Glomerular visceral epithelial cell (primary cell): ENCODE measurements at regions not wholly inside any gene's neighbourhood (a gene's known extent, or its start where the extent isn't known, plus 50 kb on each side); places are given as distances from the start of the nearest gene placed in this dataset.

ENCODE experiments used
- DNase-seq: peaks from one replicate; pipeline ENCODE4 v3.0.0-alpha.2; 2016; ENCODE audit errors: extremely low spot score

- DNase-seq = no peak
These were observed 192.3 kb upstream of the MAF start for GRCh38 chr16:79792664-79793351.

- no peak for DNase-seq
These were observed 191.5 kb upstream of the MAF start for GRCh38 chr16:79792076-79792475.

DNA sequence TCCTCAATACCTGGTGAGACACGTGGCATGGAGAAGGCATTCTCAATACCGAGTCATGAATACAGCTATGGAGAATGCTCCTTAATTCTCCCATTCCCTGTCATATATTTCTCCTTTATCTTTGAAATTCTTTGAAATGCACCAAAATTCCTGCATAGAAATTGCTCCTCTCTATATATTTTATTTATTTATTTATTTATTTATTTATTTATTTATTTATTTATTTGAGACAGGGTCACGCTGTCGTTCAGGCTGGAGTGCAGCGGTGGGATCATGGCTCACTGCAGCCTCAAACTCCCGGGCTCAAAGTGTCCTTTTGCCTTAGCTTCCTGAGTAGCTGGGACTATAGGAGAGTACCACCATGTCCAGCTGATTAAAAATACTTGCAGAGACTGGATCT, 190.3 kb upstream of the MAF start:
- DNase-seq = no peak

- no peak for DNase-seq
These were observed 188.4 kb upstream of the MAF start for GRCh38 chr16:79788949-79789348.

DNA sequence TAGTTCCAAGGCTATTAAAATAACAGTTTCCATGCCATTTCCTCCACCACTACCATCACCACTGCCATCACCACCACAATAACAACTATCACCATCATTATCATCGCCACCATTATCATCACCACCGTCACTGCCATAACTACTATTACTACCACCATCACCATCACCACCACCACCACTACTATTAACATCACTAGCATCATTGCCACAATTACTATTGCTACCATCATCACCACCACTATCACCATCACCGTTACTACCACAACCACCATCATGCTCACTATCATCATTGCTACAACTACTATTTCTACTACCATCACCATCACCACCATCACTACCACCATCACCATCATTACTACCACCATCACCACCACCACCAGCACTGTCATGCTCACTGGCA, 185.9 kb upstream of the MAF start:
- no peak for DNase-seq

GRCh38 chr16:79784007-79784406, 183.5 kb upstream of the MAF start:
- DNase-seq = no peak

GRCh38 chr16:79777679-79778078, 177.1 kb upstream of the MAF start:
- no peak for DNase-seq

DNA sequence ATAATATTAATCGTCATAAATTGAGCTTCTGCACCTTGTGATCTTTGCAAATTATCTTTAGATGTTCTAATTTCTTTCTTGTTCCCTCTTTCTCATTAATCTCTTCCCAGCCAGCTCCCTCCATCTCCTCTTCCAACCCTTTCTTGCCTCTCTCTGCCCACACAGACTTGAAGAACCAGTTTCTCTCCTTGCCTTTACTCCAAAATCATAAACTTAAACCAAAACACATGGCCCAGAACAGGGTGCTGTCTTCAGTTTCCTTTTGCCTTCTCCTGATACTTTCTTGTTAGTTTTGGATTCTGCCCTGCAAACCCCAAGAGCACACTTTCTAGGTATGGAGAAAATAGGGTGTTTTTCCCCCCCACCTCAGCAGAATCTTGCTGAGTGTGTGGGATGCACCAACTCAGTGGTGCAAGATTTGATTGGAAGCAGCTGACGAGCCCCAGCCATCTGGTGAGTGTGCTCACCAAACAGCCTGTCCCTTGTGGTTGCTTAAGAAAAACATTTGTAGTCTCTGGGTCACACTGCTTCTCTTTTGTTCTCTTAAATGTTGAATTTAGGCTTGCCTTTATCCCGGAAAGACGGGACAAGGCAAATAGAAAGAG, 175.8 kb upstream of the MAF start:
- no peak for DNase-seq

DNA sequence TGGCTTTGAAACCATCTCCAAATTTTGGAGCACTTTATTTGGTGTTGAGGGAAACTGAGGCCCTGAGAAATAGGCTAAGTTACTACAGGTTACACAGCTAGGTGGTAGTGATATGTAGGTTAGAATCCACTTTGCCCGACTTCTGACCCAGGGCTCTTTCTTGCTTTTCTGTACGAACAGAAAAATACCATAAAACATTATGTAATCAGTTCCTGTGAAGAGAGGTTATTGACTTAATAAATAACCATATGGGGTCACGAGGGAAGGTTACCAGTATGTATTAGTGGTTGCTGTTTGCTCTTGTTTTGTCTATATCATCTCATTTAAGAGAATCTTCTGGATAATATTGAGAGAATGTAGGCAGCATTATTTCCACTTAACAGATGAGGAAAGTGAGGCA, 172.2 kb upstream of the MAF start:
- no peak for DNase-seq

- DNase-seq = no peak
These were observed 171.5 kb upstream of the MAF start for GRCh38 chr16:79772048-79772447.

DNA sequence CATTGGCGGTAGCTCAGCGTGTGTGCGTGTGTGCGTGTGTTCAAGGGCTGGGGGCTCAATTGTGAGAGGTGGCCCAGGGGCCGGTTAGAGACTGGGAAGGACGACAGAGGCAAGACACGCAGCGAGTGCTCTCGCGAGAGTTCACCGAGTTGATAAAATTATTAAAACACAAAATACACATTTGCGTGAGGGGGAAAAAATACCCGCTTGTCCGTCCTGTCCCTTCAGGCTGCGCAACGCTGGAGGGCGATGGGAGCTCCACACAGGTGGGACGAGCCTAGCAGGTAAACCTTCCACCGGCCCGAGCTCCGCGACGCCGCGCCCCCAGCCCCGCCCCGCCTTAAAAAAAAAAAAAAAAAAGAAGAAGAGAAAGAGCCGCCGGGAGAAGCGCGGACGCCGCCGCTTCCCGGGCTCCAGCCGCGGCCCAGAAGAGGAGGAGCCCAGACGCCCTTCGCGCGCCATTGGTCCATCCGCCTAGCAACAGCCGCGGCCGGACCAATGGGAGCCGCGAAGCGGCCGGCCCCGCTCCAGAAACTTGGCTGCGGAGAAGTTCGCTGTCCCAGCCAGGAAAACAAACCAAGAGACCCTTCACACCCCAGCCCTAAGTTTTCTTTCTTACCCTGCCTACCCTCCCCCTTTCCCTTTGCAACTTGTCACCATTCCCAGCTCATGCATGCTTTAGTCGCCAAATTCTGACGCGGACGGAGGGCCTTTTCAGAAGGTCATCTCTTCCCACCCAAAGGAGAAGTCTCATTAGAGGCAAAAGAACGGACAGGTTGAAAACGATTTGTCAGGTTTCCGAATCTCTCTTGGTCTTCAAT, 169.9 kb upstream of the MAF start:
- DNase-seq = peak; percentile 89

DNA sequence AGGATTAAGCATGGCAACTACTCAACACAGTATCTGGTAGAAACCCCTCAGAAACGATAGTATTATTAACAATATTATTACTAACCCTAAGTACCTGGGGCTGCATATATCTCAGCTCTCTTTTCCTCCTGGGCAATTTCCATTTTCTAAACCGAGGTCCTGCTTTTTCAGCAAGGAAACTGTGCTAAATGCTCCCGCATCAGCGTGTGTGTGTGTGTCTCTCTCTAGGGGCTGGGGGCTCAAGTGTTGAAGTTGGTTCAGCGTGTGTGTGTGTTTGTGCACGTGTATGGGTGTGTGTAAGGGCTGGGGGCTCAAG, 169.3 kb upstream of the MAF start:
- no peak for DNase-seq

GRCh38 chr16:79769270-79769927, 168.9 kb upstream of the MAF start:
- no peak for DNase-seq

DNA sequence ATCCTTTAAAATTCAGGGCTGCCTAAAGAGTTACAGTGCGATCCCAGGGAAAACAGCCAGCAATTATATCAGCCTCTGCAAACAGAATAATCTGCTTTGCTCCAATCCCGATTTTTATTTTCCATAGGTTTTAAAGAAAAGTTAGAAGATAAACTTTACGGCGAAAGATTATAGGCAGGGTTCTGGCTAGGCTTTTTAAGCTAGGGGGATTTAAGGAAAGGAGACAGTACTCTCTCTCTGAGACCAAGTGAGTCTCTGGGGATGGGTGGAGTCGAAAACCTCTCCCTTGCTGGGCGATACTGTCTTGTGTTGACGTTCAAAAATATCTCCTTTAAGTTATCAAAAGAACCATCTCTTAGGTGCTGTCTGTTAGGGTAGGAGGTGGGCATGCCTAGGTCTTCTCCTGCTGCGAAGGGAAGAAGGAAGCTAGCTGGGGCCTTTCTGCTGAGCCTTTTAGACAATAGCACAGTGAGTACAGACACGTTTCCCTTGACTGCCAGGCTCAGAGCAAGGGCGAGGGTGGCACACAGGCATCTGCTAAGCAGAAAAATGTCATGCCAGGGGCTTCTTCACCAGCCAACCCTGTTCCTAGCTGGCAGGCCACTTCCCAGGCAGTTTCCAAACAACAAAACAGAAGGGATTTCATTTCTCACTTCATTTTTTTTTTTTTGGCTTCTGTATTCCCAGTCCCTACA, 167.9 kb upstream of the MAF start:
- no peak for DNase-seq

DNA sequence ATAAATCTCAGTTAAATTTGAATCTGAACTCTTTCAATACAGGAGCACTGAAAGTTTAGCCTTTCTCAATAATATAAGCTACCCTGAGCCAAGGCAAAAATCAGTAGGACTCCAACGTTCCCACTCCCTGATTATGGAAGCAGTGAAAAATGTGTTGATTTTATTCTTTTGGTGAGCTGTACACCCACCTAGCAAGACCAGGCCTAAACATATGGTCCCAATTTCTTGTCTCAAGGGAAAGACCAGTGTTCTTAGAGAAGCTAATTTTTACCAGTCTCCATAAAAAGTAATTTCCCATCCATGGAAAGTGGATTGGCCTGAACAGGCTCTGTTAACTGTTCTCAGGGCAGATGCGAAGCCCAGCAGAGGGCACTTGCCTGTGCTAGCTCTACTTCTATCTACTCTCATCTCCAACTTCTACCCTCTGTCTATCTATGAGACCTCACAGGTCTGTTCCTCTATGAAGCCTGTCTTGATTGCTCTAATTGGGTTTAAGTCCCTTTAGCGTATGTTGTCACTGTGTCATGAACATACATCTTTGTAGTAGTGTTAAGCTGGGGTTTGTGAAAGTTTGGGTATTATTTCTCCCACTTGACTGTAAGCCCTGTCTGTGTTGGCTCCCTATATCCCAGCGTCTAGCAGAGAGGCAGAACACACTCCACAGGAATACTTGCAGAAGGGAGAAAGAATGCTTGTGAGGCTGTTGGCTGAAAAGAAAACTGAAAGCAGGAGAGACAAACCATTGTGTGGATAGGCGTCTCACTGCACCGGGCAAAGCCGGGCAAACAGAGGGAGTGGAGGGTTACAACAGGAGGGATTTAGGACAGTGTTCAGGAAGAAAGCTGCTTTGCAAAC, 167.1 kb upstream of the MAF start:
- peak; percentile 37 for DNase-seq

DNA sequence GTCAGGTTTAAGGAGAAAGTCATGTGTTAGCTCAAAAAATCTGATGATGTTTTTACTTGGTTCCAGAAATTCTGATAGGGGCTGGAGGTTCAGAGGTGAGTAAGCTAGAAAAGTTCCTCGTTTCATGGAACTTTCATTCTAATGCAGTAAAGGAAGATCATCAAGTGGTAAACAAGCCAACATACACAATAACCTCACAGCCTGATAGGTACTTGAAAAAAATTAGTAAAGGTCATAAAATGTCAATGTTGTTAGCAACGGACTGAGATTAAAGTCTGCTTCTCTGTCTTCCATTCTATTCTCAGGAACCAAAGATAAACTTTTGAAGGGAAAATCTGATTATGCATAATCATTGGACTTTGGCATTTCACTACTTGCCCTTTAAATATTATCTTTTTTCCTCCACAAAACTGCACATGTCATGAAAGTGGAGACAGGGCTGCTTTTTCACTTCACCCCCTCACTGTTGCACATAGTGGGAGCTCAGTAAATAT, 165.4 kb upstream of the MAF start:
- no peak for DNase-seq

DNA sequence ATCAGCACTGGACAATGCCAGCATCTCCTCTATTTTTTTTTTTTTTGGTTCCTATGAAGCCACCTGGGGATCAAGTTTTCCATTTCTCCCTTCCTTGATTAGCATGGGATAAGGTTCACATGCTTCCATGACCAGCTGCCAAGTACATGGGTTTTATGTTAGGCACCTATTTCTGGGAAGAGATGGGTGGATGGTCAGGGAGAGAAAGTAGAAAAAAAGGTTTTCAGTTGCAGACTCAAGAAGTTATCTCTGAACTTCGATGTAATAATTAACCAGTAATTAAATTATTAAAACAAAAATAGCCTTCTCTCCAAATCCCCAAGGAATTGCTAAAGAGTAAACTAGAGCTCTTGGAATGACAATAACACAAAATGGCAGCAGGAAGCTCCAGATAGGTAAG, 164.9 kb upstream of the MAF start:
- DNase-seq = no peak

- no peak for DNase-seq
These were observed 164.0 kb upstream of the MAF start for GRCh38 chr16:79764415-79765110.

DNA sequence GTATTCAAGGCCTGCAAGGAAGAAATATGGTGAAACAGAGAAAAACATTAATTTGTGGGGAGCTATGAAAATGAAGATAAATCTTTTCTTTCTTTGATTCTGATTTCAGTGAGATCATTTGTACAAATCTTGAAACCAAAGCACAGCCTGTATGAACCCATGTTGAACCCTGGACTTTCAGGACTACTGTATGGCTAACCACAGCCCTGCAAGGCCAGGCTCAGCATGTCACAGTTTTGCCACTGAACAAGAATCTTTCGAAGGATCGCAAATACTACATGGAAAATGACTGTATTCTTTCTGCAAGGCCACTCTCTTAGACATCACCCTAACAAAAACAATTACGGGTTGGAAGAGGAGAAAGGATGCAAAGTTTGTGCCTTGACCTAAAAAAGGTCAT, 161.7 kb upstream of the MAF start:
- no peak for DNase-seq

DNA sequence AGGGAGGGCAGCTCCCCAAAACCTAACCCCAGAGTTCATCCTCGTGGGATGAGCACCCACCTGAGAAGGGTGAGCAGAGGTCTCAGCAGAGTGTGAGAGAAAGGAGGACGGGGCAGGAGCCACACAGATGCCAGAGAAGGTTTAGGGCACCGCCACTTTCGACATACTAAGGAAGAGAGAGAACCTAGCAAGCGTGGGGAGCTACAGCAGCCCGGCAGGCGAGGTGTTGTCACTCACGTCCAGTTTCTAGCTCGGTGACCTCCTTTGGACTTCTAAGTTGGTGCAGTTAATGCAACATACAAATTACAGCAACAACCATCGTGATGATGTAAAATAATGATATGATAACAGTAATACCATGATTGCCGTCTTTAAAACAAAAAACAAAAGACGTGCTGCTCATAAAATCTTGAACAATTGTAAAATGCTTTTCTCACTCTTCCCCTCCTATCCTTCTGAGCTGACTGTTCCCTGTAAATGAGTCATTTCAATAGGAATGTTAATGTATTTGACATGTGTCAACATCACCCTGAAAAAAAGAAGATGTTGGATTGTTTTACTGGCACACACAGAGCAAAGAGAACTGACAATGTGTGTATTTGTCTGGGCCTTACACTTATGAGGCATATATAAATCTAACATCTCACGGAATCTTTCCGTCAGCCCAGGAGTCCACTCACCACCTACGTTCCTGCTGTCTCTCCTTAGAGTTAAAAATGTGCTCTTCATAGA, 158.2 kb upstream of the MAF start:
- DNase-seq = peak; percentile 18
